ENCODE measurements at regions not wholly inside any gene's neighbourhood (a gene's known extent, or its start where the extent isn't known, plus 50 kb on each side); places are given as distances from the start of the nearest gene placed in this dataset.

- TF ChIP-seq POLR2A (IDR thresholded peaks at IDR 0.05; ENCODE audit: low read length) (no peak), GATA1 (IDR thresholded peaks at IDR 0.05; ENCODE audit: low read depth, low read length) (no peak)
Measured at GRCh38 chr4:18319431-18319830, 297.9 kb upstream of the LCORL start.

Measured in erythroblast (primary cell).